ENCODE measurements at regions not wholly inside any gene's neighbourhood (a gene's known extent, or its start where the extent isn't known, plus 50 kb on each side); places are given as distances from the start of the nearest gene placed in this dataset.
"Not testable (repeated sequence)": the region's sequence is repeated elsewhere in the genome, so short reads cannot be mapped to it uniquely, and the experiment has no call there.

DNA sequence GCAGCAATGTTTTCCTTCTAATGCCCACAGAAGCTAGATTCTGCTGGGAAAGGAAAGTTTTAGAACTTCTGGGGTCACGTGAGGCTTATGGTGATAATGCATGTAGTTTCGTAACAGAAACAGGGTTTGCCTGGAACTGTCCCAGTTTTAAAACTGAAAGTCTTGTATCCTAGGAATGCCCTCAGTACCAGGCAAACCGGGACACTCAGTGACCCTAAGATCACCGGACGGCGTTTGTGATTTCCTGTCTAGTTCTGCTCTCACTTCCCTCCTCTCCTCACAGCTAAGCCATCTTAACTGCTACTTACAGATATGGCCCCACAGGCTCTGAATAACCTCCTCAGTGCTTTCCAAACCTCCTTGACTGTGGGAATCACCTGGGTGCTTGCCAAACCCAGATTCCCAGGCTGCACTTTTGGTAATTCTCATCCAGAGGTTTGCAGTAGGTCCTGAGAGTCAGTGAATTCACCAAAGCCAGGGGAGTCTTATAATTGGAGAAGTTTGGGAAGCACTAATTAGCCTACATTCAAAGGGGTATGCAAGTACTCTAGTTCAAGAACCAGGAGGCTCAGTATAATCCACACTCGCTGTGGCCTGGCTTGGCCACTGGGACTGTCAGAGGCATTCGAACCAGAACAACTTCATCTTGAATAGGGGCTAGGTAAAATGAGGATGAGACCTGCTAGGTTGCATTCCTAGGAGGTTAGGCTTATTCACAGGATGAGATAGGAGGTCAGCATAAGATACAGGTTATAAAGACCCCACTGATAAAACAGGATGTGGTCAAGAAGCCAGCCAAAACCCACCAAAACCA lies 231.6 kb upstream of the MYLIP start:
- no peak for DNase-seq

DNA sequence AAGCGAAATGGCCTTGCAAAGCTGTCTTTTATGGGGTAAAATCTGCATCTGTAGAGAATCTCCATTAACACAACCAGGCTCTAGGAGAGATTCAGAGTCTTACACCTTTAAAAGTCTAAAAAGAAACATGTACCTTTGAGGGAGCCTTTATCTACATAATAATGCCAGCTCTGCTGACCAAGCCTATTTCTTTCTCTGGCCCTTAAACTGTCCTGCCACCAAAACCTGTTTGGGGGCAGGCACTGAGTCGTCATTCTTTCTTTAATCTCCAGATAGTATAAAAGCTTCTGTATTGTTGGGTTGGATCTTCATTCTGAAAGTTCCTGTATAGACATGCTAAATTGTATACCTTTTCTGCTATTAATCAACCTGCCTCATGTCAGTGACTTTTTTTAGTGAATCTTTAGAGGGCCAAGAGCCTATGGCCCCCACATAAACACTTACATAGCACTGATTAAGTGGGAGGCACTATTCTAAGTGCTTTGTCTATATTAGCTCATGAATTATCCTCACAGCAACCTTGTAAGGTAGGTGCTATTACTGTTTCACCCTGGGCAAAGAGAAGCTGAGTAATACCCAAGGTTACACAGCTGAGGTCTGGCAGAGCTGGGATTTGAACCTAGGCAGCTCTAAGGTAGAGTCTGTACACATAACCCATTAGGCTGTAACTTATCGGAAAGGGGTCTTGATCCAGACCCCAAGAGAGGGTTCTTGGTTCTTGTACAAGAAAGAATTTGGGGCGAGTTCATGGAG lies 232.3 kb upstream of the DTNBP1 start:
- no peak for DNase-seq

DNA sequence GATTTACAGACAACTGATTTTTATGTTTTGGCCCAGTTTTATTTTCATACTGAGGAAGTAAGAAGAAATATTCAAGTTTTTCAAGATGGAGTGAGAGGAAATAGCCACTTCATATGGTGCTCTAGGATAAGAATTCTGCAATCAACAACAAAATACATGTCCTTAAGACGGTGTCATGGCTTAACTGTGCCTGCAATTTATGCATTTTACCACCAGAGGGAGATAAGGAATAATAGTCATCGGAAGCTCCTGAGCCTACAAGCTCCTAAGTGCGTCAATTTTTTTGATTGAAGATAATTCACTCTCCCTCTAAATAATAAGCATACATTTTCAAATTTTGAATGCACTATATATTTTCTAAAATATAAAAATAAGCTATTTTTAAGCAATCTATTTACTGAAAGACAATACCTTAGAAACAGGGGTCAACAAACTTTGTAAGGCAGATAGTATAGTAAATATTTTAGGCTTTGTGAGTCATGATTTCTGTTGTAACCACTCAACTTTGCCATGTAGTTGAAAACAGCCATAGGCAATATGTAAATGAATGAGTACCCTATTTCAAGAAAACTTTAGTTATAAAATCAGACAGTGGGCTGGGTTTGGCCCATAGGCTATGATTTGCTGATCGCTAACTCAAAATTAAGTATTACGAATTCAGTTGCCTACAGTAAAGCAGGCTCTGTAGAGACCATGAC lies 230.9 kb upstream of the DTNBP1 start:
- DNase-seq, result no peak

DNA sequence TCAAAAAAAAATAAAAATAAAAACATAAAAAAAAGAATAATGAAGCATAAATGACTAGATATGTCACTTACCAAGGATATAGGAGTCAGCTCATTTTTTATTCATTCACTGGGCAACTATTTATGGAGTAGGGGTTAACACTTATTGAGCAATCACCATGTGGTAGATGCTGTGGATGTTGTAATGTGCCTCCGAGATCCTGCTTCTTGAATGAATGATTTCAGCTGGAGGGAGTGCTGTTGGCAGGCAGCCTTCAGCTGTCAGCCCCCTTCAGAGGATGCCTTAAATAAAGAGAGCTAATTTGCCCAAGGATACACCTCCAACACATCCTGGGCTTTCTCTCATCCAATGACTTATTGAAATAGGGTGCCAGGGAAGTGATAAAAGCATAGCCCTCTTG lies 229.5 kb upstream of the DTNBP1 start:
- DNase-seq, result no peak

DNA sequence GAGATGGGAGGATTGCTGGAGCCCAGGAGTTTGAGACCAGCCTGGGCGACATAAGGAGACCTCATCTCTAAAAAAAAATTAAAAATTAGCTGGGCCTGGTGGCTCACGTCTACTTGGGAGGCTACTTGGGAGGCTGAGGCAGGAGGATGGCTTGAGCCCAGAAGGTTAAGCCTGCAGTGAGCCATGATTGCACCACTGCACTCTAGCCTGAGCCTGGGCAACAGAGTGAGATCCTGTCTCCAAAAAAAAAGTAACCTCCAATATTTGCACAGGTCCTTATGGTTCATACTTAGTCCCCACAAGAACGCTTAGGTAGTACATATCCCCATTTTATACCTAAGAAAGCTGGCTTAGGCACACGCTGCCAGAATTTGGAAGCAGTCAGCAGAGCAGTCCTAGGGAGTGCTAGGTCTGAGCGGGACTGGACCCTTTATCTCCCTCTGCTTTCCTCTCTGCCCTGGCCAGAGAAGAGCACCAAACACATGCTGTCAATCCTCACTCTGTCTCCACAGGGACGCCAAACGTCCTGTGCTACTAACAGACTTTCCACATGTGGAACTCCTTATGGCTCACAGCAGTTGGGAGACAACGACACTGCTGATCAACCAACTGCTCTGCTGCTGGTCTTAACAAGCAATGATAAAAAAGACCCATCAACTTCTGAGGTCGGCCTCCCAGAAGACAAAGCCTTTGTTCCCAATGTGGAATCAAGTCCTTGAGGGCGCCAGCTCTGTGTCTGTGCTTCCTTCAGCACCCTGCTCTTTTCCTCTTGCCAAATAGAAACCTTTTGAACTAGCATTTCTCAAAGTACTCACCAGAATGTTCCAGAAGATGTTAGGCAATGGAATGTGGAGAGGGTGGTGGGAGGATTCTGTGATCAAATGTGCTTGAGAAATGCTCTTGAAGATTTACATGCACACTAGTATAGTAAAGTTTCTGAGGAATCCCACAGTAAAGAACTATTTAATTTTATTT lies 226.3 kb upstream of the DTNBP1 start:
- no peak for DNase-seq

DNA sequence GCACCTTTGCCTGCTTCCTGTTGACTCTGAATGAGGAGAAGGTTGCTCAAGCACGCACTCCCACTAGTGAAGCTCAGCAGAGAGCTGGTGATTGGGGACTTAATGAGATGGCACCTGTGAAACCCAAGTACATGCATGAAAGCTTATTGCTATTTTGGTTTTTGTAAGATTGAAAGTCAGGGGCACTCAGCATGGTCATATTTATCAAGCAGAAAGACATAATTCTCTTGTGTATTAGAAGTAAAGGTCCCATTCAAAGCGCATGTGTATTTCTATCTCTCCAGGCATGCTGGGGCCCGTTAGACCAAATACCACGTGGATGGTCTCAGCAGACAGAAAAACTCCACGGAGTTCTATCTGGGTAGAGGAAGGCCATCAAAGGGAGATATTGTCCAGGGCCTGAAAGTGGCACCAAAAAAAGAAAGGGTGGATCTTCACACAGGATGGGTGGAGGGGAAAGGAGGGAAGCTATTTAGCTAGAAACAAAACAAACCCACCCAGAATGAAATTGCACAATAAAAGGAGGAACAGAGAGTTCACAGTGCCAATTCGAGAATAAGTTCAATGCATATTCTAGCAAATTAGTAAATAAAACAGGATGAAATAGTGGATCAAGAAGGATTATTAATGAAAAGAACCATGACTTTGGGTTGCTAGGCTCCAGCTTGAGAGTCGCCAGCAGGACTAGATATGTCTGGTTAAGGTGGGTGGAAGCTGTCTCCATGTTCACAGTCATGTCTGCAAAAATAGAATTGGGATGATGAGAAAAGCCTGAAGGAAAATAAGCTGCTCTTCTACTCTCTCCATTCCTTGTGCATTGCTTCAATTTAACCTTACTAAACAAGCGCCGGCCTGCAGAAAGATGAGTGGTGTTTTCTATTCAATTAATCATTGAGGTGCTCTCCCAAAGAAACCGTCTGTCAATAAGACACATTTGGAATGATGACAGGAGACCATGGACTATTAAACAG lies 224.9 kb upstream of the DTNBP1 start:
- no peak for DNase-seq

DNA sequence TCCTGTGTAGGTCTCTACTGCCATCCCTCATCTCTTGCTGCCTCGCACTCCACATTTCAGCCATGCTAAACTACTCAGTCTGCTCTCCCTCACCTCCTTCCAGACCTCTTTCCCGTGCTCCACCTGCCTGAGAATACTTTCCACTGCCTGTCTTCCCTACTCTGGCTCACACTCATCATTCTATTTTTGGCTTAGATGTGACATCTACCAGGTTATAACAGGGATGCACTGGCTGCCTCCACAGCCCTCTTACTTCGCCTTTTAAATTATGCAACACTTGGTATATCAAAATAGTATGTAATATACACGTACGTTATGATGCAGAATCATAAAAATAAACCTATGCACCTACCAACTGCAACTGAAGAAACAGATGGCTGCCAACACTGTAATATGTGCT lies 222.8 kb upstream of the DTNBP1 start:
- no peak for DNase-seq

DNA sequence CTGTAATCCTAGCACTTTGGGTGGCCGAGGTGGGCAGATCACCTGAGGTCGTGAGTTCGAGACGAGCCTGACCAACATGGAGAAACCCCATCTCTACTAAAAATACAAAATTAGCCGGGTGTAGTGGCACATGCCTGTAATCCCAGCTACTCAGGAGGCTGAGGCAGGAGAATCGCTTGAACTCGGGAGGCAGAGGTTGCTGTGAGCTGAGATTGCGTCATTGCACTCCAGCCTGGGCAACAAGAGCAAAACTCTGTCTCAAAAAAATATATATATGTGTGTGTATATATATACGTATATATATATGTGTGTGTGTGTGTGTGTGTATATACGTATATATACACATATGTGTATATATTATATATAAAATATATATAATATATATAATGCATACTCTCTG lies 220.8 kb upstream of the DTNBP1 start:
- DNase-seq, result not testable (repeated sequence)

DNA sequence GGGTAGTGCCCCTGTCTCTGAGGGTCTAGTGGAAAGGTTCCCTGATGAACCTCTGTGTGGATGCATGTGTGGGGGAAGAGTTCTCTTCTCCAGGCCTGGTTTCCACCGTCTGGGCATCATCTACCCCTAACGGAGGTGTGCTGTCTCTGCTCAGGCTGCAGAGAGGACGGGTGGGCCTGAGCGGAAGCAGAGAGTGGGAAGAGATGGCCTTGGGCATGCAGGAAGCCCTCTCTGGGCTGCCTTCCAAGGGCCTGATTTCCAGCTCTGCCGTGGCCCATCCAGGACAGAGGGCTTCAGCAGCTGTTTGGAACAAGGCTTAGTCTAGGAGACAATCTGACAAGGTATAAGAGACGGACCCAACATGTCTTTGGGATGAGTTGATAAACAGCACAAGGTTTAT lies 220.1 kb upstream of the DTNBP1 start:
- DNase-seq, result no peak

DNA sequence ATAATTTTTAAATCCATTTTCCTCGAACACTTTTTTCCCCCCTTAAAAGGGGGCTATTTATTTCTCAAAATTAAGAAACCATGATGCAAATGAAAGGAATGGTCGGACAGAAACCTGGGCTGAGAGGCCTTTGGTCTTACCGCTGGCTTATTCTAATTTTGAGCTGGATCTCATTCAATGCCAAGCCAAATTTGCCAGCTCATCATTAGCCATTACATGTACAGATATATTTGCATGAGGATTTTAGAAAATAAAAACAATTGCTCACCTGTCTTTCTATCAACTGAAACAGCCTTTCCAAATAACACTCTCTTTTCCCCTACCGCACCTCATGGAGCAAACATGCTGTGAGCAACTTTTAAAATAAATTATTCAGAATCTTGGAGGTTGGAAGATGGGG lies 219.5 kb upstream of the DTNBP1 start:
- DNase-seq, result no peak

DNA sequence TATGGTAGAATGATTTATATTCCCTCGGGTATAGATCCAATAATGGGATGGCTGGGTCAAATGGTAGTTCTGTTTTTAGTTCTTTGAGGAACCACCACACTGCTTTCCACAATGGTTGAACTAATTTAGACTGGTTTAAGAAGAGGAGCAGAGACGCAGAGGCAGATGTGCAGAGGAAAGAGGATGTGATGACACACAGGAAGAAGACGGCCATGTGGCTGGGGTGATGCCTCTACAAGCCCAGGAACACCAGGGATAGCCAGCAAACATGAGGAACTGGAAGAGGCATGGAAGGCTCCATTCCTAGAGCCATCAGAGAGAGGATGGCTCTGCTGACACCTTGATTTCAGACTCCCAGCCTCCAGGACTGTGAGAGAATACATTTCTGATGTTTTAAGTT lies 218.3 kb upstream of the DTNBP1 start:
- DNase-seq, result no peak

DNA sequence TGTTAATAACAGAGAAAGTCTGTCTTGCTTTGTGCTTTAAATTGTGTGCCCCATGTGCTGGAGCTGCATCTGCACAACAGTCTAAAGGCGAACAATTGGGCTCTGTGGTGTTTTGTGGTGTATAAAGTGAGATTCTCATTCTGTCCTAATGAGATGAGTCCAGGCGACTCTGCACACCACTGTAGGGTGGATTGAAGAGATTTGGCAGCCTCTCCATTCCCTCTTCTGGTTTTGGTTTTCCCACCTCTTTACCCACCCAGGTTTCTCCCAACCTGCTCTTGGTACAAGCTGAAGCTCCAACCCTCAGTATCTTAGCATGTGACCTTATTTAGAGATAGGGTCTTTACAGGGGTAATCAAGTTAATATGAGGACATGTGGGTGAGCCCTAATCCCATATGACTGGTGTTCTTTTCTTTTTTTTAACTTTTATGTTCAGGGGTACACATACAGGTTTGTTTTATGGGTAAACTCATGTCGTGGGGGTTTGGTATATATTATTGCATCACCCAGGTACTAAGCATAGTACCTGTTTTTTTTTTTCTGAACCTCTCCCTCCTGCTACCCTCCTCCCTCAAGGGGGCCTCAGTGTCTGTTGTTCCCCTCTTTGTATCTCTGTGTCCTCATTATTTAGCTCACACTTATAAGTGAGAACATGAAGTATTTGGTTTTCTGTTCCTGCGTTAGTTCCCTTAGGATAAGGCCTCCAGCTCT lies 217.6 kb upstream of the DTNBP1 start:
- no peak for DNase-seq

DNA sequence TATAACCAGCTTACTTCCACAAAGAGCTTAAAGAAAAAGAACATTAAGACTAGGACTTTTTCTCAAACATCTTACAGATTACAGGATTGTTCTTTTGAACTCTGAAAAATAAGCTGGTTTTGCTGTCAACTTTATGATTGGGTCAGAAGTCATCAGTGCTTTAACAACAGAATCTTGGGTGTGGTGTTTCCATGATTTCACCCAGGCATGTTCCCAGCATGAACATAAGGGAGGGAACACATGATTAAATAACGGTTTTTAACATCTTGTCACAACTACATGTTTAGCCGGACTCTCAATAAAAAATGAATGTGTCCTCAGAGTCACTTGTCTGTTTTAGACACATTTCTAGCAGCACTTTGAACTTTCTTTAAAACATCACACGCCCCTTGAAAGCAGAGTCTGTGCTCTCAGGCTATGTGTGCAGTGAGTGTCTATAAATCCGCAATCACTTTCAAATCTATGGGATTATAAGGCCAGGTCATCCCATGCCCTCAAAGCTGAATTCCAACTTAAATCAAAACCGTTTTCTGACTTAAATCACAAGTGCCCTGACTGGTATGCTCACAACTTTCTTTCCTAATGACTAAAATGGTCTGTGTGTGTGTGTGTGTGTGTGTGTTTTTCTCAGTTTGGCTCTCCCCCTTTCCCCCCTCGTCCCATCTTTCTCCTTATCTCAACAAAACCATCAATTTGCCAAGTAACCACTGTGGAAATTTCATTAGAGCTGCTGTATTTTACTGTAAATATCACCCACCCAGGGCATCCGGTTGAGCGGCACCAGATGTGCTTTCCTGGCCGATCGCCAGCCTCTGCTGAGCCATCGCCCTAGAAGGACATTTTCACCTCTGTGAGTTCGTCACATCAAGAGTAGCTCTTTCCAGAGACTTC lies 216.8 kb upstream of the DTNBP1 start:
- no peak for DNase-seq

DNA sequence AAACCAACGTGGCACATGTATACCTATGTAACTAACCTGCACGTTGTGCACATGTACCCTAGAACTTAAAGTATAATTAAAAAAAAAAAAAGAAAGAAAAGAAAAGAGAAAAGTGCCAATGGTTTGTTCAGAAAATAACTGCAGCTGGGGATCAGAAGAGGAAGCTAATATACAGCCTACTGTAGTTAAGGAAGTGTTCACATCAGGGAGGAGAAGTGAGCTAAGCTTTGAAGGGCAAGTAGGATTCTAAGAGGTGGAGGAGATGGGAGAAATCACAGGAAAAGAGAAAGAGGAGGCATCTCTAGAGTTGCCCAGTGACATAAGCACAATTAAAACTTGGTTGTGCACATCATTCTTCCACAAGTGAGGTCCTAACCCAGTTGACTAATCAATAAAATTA lies 214.4 kb upstream of the DTNBP1 start:
- DNase-seq, result no peak

DNA sequence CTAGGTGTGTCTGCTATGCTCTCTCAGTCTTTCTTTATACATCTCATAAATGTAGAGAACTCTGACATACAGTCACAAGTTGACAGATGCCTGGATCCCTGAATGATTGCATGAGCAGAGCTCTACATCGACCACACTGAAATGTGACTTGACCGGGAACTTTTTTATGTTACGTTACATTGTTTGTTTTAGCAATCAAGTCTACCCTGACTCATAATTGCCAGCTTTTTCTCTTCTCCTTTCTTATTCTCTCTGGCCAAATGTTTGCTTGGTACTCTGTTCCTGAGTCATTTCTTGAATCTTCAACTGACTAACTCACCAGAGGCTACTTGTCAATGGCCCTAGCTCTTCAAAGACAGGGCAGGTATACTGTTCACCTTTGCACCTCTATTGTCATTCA lies 213.6 kb upstream of the DTNBP1 start:
- no peak for DNase-seq

DNA sequence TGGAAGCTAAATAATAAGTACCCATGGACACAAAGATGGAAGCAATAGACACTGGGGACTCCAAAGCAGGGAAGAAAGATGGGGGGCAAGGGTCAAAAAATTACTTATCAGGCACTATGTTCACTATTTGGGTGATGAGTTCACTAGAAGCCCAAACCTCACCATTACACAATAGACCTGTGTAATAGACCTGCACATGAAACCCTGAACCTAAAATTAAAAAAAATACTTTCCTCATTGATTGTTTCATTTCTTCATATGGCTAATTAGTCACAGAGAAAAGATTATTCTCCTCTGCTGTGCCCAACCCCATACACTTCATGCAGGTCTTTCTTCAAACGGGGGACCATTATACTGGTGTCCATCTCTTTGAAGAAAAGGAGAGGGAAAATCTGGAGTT lies 213.0 kb upstream of the DTNBP1 start:
- DNase-seq, result no peak

DNA sequence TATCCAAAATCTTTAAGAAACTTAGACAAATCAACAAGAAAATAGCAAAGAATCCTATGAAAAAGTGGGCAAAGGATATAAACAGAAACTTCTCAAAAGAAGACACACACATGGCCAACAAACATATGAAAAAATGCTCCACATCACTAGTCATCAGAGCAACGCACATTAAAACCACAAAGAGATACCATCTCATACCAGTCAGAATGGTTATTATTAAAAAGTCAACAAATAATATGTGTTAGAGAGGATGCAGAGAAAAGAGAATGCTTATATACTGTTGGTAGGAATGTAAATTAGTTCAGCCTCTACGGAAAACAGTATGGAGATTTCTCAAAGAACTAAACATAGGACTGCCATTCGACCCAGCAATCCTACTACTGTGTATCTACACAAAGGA lies 212.0 kb upstream of the DTNBP1 start:
- no peak for DNase-seq

DNA sequence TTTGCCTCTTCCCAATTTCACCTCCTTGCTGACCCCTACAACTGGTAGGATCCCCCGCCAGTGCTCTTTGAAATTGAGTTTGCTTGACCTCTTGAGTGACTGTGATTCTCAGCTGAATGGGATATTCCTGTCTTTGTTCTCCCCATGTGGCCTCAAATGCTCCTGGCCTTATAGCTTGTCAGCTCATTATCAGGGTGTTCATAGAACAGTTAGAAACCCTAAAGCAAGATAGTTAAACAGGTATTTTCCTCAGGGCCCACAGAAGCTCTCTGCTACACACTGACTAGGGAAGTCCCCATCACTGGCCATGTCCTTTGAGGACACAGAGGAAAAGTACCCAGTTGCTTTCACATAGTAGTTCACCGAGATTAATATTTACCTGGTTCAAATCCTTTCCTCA lies 211.5 kb upstream of the DTNBP1 start:
- DNase-seq, result no peak

DNA sequence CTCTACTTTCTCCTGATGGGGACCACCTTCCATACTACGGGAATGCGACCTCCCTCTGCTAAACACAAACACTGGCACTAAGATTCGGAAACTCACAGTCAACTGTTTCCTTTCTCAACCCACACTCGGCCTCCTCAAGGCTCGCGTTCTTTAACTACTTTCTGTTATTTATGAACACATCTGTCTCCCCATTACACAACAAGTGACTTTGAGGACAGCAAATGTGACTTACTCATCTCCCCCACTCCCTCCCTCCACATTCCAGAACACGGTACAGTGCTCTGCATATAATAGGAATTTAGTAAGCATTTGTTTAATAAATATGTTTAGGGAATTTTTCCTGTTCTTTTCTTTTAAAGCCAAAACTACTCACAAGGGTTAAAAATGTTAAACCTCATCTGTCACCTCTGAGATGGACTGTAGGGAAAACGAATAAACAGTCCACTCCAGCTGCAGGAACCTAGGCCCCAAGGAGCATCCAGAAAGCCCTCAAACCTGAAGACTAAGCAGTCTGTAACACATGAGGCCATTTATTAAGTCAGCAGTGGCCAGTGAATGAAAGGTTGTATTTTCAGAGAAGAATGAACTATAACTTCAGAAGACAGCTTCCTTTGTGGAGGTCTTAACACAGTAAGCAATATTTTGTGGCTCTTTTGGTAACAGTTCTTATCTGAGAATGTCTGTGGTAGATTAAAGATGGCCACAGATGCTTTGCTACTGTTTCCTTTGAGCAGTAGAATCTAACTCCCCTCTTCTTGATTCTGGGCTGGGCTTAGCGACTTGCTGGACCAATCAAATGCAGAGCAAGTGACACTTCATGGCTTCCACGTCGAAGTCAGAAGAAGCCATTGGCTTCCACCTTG lies 209.6 kb upstream of the DTNBP1 start:
- no peak for DNase-seq

Measured in NCI-H1436 (cell line).